Mesodermal cell (in vitro differentiated cells): ENCODE measurements at regions not wholly inside any gene's neighbourhood (a gene's known extent, or its start where the extent isn't known, plus 50 kb on each side); places are given as distances from the start of the nearest gene placed in this dataset.

ENCODE experiments used
- H3K27ac ChIP-seq: 2 replicates; pipeline ENCODE4 v1.7.0; 2013; ENCODE audit warnings: mild to moderate bottlenecking, low read depth, low read length, moderate library complexity; ENCODE audit not compliant: severe bottlenecking
- H3K36me3 ChIP-seq: 2 replicates; pipeline ENCODE4 v1.7.1; 2013; ENCODE audit warnings: mild to moderate bottlenecking, low read length, moderate library complexity; ENCODE audit not compliant: control insufficient read depth, insufficient read depth
- H3K4me1 ChIP-seq: one replicate; pipeline ENCODE4 v1.7.1; 2013; ENCODE audit warnings: mild to moderate bottlenecking, low read length; ENCODE audit not compliant: insufficient read depth, control insufficient read depth, poor library complexity, severe bottlenecking
- H3K4me3 ChIP-seq: 2 replicates; pipeline ENCODE4 v1.7.0; 2013; ENCODE audit warnings: low read length, control low read depth, mild to moderate bottlenecking; ENCODE audit not compliant: insufficient read depth, poor library complexity, severe bottlenecking; ENCODE audit errors: extremely low read depth
- H3K9me3 ChIP-seq: 2 replicates; pipeline ENCODE4 v1.7.1; 2013; ENCODE audit warnings: mild to moderate bottlenecking, low read length, moderate library complexity; ENCODE audit not compliant: control insufficient read depth
- WGBS, 2 experiments: methylation state at CpG; one replicate each; pipeline ENCODE4 v1.1.5; 2013; ENCODE audit warnings: missing lambda C conversion rate in 2 of 2; ENCODE audit not compliant: insufficient coverage in 2 of 2; 5-methylcytosine and 5-hydroxymethylcytosine counted together

DNA sequence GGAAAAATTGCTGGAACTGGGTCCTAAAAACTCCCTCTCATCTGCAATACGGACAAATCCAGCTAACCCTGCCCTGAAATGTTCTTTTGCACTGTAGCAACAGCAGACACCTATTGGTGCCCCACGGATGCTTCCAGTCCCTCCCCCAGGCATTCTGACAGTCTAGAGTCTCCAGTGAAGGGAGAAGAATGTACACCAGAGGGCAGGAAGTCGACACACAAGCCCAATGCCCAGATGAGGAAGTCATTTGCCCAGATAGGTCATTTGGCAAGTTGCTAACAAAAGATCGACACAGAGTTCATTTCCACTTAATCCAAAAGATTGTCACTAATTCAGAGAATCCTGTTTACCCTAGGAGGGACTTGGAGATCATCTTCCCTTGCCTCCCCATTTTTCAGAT, 293.0 kb upstream of the PRDM1 start:
- 60 to 100% methylated on average over 1 to 4 of the region's 4 CpGs for WGBS, 2 experiments
- no peaks in the 10 kb centered on the region for H3K9me3 ChIP-seq

DNA sequence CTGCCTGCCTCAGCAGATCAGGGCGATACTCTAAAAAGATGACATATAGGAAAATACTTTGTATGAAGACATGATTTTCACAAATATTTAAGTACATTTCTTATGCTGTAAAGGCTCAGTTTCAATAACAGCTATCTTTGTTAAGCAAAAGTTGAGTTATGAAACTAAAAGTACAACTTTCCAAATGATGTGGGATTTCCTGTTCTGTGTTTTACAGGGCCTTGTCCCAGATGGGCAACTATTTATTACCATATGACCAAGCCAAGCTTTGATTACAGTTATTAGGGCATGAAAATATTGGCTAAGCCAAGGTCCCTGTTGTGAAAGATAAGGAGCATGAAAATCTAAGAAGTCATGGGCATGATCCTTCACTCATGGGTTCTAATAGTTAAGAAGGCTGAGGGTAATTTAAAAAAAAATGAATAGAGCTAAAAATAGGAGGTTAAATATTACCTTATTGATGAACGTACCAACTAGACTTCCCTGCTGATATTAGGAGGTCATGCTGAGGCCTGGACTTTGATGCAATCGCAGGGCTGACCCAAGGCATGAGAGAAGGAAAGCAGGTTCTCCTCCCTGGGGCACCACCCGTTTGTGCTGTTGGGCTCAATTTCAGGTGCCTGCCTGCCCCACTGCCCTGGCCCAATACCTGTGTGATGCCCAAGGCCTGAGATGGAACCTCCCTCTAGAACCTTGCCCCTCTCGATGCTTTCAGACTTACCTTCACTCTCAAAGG, 294.4 kb upstream of the PRDM1 start:
- 53 to 88% methylated on average over 2 to 3 of the region's 5 CpGs for WGBS, 2 experiments
- H3K4me1 ChIP-seq = peaks cover 24% of the 10 kb centered on the region
- no peak overlapping the region for H3K27ac ChIP-seq
- H3K9me3 ChIP-seq = no peaks in the 10 kb centered on the region
- no peak overlapping the region for H3K4me3 ChIP-seq
- H3K36me3 ChIP-seq = no peaks in the 10 kb centered on the region

More for the DNA sequence above, 293.0 kb upstream of the PRDM1 start:
- Histone ChIP-seq H3K4me3 (no peak overlapping the region), H3K4me1 (peaks cover 24% of the 10 kb centered on the region), H3K27ac (no peak overlapping the region), H3K36me3 (no peaks in the 10 kb centered on the region)

DNA sequence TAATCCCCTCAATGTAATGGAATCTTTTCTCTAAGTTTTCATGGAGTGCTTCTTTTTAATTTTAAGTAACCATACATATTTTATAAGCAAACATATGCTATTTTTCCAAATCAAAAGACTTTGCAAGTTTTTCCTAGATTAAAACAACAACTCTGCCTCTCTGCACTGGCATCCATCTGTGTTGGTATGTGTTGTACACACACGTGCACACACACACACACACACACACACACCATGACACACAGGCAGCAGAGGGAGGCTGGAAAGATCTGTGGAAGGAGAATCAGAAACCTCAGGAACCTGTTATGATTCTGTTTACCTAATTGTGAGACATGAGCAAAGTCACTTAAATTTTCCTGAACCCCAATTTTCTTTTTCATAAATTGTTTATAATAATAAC, 295.0 kb upstream of the PRDM1 start:
- WGBS, 2 experiments = no CpG with 5 or more reads among the region's 1 CpG
- H3K9me3 ChIP-seq = no peaks in the 10 kb centered on the region

DNA sequence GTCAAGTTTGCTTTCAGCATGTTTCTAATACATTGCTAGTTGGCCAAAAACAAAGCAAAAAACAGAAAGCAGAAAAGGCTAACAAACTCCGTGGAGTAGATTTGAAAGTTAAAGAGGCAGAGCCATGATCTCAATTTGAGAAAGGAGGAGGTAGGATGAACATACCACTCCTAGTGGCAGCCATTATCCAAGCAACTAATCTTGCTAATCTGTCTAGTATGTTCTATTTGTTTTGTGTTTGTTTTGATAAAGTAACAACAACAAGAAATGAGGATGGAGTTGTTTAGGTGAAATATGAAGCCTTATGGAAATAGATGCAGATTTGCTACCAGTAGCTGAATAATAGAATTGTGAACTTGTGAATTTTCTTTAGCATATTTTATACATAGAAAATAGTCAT, 295.5 kb upstream of the PRDM1 start:
- no peaks in the 10 kb centered on the region for H3K9me3 ChIP-seq
- H3K36me3 ChIP-seq = no peaks in the 10 kb centered on the region
- 43% methylated on average over 1 of the region's 1 CpG; no CpG with 5 or more reads in 1 of the 2 experiments for WGBS, 2 experiments
- H3K27ac ChIP-seq = no peak overlapping the region
- peaks cover 16% of the 10 kb centered on the region for H3K4me1 ChIP-seq
- no peak overlapping the region for H3K4me3 ChIP-seq

More for the DNA sequence above, 295.0 kb upstream of the PRDM1 start:
- H3K4me3 ChIP-seq = no peak overlapping the region
- no peak overlapping the region for H3K27ac ChIP-seq
- peaks cover 21% of the 10 kb centered on the region for H3K4me1 ChIP-seq
- H3K36me3 ChIP-seq = no peaks in the 10 kb centered on the region

DNA sequence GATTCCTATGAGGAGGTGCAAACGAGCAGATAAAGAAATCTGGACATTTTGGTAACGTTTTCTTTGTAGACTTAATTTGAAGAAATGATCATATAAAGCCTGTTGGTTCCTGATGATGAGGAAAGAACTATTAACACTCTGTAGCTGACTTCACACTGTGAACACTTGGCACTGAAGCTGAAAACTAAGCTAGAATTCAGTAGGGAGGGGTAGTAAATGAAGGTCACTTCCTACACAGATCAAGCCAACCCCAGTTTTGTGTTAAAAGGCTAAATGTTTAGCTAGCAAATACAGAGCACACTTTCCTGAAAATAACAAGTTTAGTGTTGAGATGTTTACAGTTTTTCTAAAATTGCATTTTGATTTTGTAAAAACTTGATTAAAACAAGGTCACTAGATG, 296.2 kb upstream of the PRDM1 start:
- Histone ChIP-seq H3K4me1 (peaks cover 11% of the 10 kb centered on the region), H3K36me3 (no peaks in the 10 kb centered on the region), H3K27ac (no peak overlapping the region), H3K9me3 (no peaks in the 10 kb centered on the region), H3K4me3 (no peak overlapping the region)
- WGBS, 2 experiments = 60 to 67% methylated on average over 2 of the region's 2 CpGs

DNA sequence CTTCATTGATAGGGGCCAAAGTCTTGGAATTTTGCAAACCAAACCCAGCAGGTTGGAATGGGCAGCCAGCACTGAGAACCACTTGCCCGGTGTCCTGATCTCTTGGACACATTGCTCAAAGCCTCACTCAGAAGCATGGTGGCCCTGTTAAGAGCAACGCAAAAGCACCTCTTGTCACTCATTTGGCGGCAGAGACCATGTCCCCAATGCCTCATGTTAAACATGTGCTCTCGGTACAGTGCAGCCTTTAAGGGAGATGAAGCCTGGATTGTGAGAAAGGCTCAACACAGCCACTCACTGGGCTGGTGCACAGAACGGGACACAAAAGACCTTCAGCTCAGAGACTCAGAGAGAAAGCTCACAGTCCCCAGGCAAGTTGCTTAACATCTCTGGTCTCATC, 298.4 kb upstream of the PRDM1 start:
- no peaks in the 10 kb centered on the region for H3K36me3 ChIP-seq
- no peaks in the 10 kb centered on the region for H3K9me3 ChIP-seq
- 96 to 98% methylated on average over 4 to 5 of the region's 5 CpGs for WGBS, 2 experiments
- H3K27ac ChIP-seq = no peak overlapping the region
- H3K4me1 ChIP-seq = no peaks in the 10 kb centered on the region
- no peak overlapping the region for H3K4me3 ChIP-seq

DNA sequence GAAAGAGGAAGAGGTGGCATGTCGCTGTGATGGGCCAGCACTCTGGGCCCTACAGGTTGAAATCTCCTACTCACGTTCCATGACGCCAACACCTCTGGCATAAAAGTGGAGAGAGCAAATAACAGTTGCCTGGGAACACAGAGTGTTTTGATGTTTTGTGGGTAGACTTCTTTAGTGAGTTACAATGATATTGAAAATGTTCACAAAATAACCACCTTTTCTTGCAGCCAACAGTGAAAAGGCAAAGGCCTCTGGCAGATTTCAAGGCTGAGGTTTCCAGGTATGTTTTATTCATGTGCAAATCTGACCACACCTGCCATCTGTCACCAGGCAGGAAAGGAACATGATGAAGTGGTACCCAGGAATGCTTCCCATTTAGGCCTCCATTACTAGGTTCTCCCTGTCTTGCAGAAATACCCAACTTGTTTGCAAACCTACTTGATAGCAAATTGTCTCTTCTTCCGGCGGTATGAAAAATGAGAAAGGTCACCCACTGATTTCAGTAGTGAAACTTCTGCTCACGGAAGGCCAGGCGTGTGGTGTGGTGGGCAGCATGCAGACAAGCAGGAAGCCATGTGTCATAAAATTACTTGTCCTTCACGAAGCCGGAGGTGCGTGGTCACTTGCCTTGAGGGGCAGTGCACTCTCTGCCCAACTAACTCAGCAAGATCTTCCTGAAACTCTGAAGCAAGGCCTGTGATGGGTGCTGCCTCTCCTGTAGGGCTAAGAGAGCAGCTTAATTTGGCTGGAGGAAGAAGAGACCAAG, 299.1 kb upstream of the PRDM1 start:
- Histone ChIP-seq H3K4me1 (no peaks in the 10 kb centered on the region), H3K36me3 (no peaks in the 10 kb centered on the region), H3K4me3 (no peak overlapping the region), H3K9me3 (no peaks in the 10 kb centered on the region), H3K27ac (no peak overlapping the region)
- WGBS, 2 experiments = 96 to 98% methylated on average over 7 to 8 of the region's 10 CpGs

DNA sequence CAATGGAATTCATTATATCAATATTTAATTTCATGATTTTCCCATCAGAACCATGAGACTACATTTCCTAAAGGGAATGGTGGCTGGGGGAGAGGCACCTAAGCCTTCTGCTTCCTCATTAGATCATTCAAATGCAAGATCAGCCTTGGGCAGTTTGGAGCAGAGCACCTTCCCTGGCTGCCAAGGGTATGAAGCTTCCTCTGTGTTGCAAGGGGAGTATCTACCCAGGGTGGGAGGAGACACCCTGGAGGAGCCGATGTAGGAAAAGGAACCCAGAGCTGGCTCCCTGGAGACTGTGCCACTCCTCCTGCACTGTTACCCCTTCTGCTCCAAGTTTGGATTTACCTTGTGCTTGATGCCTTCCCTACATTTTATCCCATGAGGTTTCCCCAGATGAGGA, 299.7 kb upstream of the PRDM1 start:
- 80 to 83% methylated on average over 1 of the region's 1 CpG for WGBS, 2 experiments
- H3K9me3 ChIP-seq = no peaks in the 10 kb centered on the region

DNA sequence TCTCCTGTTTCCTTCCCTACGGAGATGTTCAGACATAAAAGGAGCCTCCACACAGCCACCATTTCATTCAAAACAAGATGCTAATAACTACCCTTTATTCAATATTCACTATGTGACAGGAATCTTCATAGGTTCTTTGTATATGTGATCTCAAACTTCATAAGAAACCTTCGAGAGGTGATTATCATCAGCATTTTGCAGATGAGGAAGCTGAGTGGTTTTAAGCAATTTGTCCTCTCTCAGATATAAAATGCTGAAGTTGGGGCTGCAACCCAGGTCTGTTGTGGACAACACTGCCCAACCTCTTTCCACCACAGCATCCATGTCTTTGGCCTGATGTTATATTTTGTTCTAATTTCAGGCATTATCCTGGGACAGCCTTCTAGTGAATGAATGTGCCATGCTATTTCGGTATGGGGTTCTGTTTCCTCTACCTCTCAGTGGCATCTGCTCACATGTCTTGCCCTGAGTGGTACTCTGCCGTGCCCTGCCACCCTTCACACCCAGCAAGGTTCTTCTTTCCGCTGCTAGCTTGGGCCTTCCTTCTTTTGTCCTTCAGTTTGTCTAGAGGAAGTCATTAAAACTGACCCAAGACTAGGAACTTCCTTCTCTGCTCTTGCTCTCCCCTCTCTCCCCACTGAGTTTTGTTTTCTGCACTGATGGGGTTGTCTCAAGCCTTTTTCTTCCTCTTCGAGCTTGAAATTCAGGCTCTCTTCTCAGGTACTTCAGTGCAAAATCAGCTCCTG, 300.9 kb upstream of the PRDM1 start:
- WGBS, 2 experiments = 93 to 100% methylated on average over 5 of the region's 6 CpGs
- Histone ChIP-seq H3K36me3 (no peaks in the 10 kb centered on the region), H3K9me3 (no peaks in the 10 kb centered on the region), H3K27ac (no peak overlapping the region), H3K4me1 (no peaks in the 10 kb centered on the region), H3K4me3 (no peak overlapping the region)

More for the DNA sequence above, 299.7 kb upstream of the PRDM1 start:
- H3K4me3 ChIP-seq = no peak overlapping the region
- no peak overlapping the region for H3K27ac ChIP-seq
- no peaks in the 10 kb centered on the region for H3K4me1 ChIP-seq
- no peaks in the 10 kb centered on the region for H3K36me3 ChIP-seq

DNA sequence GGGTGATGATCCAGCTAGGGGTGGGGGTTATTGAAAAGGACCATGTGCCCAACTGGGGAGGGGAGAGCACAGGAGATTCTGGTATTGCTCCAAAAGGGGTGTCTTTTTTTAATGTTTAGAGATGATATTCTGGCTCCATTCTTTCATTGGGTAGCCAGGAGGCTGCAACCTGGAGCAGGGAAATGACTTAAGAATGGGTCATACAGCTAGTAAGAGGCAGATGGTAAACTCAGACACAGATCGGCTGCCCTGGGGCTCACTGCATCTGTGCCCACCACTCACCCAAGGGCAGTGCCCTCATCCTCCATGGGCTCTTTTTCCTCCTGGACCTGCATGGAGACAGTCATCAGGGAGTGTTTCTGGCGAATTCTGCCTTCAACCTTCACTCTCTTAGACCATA, 302.0 kb upstream of the PRDM1 start:
- Histone ChIP-seq H3K36me3 (no peaks in the 10 kb centered on the region), H3K4me3 (no peak overlapping the region), H3K4me1 (no peaks in the 10 kb centered on the region), H3K27ac (no peak overlapping the region), H3K9me3 (no peaks in the 10 kb centered on the region)
- WGBS, 2 experiments = 57 to 94% methylated on average over 2 of the region's 2 CpGs
